ENCODE measurements at regions not wholly inside any gene's neighbourhood (a gene's known extent, or its start where the extent isn't known, plus 50 kb on each side); places are given as distances from the start of the nearest gene placed in this dataset.

GRCh38 chr4:89665662-89666061 is 171.3 kb downstream of the SNCA start:
- ATAC-seq = no peak
- no peak for DNase-seq

- no peak for DNase-seq
- ATAC-seq = no peak
These were observed 172.4 kb downstream of the SNCA start for GRCh38 chr4:89664521-89664920.

- no peak for ATAC-seq
- no peak for DNase-seq
These were observed 175.6 kb downstream of the SNCA start for GRCh38 chr4:89661173-89661899.

DNA sequence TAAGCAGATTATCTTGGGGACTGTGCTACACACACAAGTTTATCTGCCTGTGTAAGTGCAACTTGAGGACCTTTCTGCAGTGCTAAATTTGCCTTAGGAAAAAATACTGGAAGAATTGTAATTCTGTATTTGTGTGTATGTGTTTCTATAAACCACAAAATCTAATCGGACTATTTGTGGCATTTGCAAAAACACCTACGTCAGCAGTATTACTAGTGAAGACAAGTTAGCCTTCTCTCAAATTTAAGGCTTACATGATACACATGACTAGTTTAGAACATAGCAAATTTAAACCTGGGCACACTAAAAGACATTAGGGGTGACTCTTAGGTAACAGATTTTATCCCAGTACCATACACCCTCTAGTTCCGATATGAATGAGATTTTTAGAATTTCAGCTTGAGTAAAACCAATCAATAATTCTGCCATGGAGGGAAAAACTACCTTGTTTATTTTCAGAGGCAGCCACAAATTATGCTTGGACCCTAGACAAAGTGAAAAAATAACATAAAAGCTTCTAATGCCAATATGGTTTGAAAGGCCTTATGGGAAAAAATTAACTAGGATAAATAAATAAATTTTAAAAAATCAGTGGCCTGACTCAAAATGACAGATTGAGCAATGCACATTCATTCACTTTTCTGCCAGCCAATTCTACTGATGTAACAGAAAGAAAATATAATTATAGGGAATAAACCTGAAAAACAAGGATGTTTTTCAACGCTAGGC is 176.4 kb downstream of the SNCA start:
- DNase-seq (no peak), ATAC-seq (no peak)

GRCh38 chr4:89658701-89659024 is 178.3 kb downstream of the SNCA start:
- DNase-seq (no peak), ATAC-seq (no peak)

- ATAC-seq = no peak
- DNase-seq = no peak
These were observed 178.8 kb downstream of the SNCA start for GRCh38 chr4:89657931-89658700.

DNA sequence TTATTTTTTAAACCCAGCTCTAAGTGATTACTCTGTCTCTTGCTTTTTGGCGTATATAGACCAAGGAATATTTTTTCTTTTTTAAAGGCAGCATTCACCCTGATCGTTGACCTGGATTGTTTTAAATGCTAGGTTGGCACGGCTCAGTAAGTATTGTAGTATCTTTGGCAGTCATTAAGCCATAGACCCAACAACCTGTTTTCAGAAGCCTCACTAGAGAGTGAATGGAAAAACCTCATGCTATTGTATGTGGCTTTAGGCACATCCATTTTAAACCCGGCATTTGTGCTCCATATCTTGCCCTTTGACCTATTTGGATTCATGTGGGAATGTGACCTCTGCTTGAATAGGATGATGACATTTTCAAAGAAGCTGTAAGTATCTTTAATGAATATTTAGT is 183.9 kb downstream of the SNCA start:
- DNase-seq (no peak), ATAC-seq (no peak)

- DNase-seq (no peak), ATAC-seq (no peak)
These were observed 191.5 kb downstream of the SNCA start for GRCh38 chr4:89645482-89645881.

DNA sequence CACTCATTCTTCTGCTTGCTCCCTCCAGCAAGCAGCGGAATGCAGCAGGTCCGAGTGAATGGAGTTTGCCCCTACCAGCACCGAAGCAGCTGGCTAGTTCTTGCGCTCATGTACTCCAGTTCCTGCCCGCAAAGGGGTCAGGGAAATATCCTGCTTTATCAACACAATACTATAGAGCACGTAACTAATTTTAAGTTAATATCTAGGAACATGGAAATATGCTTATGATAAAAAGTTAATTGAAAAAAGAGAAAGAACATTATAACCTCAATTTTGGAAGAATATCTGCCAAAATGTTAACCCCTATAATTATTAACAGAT is 195.6 kb downstream of the SNCA start:
- ATAC-seq = no peak
- DNase-seq = no peak

- DNase-seq (no peak), ATAC-seq (peak; percentile 55)
These were observed 196.2 kb downstream of the SNCA start for GRCh38 chr4:89640620-89641366.

DNA sequence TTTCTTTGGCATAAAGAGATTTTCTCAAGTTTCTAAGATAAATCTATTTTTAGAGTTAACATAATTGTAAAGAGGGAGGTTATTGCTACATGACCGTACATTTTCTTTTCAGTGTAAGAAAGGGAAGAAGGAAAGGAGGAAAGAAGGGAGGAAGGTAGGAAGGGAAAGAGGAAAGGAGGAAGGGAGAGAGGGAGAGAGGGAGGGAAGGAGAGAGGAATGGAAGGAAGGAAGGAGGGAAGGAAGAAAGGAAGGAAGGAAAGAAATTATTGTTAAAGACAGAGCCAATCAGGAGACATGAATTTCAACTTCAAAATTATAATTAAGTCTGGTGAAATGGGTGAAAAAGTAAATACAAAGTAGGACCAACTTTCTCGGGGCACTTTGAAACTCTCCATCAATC is 197.6 kb downstream of the SNCA start:
- ATAC-seq (no peak), DNase-seq (no peak)

DNA sequence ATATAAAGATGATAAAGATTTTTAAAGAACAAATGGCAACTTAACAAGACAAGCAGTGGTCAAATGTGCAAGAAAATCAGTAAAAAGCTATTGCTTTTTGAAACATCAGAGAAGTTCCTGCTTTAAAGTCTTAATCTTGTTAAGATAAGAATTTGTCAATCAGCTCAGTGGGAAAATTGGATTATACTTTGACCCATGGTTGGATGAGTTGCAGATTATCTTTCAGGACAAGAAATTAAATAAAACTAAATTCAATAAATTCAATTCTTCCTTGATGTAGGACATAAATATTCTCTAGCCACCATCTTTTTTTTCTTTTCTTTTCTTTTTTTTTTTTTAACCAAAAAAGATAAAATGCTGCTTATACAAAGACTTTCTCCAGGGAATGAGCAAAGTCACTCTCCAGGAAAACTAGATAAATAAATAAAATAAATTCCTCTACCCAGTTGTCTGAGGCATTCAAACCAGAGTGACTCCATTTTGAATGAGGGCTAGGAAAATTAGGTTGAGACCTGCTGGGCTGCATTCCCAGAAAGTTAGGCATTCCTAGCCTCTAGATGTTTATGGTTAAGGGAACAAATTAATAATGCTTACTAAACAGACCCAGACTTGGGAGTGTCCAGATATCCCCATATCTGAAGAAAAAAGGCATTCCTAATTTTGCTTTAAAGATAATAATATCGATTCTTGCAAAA is 211.2 kb downstream of the SNCA start:
- ATAC-seq (no peak), DNase-seq (no peak)

DNA sequence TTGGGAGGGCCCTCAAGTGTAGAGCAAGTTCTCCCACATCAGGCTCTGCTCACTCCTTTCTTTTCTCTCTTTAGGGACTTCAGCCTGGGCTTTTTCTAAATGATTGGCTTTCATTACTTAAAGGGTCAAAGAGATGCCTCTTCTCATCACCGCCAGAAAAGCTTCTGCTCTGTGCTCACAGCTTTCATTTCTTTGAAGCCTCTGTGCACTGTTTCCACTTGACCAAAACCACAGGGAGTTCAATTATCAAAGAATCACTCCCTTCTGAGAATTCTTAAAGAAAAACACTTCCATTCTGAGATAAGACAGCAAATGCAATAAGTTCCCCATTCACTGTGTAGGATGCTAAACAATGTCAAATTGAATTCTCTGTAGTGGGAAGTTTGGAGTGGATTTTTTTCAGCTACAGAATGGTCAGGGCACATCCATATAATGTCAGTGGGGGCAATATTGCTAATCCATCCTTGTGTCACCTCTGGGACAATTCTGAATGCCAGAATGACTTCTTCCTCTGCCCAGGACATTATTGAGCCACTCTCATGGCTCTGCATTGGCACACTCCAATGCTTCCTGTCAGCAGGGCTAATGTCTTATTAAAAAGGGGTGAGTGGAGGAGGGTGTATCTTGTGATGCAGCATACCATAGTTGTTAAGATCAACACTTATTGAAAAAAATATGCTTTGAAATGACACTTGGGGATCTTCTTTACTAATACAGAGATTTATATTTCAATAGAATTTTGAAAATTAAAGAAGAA is 217.6 kb downstream of the SNCA start:
- DNase-seq (no peak), ATAC-seq (no peak)

DNA sequence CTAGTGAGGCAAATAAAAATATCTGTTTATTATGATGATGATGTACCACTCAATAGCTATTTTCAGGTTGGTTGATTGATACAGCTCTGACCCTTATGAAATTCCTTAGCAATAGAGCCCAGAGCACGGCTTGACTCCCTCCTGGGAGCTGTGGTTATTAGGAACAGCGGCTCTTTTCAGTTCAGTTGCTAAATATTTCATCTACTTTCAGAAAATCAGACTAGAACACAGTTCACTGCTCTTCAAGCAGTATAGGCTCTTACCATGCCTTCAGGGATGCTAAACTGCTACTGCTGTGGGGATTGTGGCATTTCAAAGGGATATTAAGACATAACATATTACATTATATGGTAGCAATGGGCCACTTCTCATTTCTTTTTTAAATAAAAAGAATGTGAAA is 218.8 kb downstream of the SNCA start:
- DNase-seq = no peak
- ATAC-seq = no peak

- no peak for DNase-seq
- no peak for ATAC-seq
These were observed 219.6 kb downstream of the SNCA start for GRCh38 chr4:89617317-89617716.

- ATAC-seq = no peak
- no peak for DNase-seq
These were observed 220.6 kb downstream of the SNCA start for GRCh38 chr4:89616382-89616781.

GRCh38 chr4:89615051-89615450 is 221.9 kb downstream of the SNCA start:
- ATAC-seq (no peak), DNase-seq (no peak)

DNA sequence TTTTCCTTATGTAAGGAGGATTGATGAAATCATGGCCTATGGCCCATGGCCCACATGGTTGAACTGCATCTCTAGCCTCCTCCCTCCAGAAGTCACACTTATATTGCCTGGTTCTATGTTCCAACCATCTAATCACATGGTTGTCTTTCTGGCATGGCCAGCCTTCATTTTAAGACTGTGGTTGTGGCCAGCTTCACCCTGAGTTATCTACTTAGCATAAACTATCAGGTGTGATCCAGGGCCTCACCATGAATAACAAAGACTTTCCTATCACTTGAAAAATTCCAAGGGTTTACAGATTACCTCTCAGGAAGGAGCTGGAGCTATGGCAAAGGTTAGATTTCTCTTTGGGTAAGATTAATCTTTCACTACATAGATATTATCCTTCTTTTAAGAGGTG is 222.8 kb downstream of the SNCA start:
- DNase-seq = no peak

GRCh38 chr4:89610236-89610635 is 226.7 kb downstream of the SNCA start:
- ATAC-seq (no peak), DNase-seq (no peak)

More for the DNA sequence above, 222.8 kb downstream of the SNCA start:
- ATAC-seq = no peak

DNA sequence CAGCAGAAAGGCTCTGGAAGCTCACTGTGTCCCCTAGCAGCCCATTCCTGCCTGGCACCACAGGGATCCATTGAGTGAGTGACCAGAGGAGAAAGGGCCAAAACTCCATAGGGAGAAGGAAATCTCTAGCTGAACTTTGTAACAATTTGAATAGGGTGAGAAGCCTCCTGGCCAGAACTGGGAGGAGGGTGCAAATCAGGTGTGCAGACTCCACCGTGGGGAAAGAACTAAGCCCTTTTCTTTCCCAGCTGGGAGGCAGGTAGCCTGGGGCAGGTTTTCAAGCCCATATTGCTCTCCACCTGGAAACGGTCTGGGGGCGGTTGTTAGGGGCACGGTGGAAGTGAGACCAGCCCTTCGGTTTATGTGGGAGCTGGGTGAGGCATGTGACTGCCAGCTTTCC is 227.2 kb downstream of the SNCA start:
- DNase-seq (no peak), ATAC-seq (no peak)

GRCh38 chr4:89604951-89605350 is 232.0 kb downstream of the SNCA start:
- no peak for DNase-seq
- no peak for ATAC-seq
